Neural cell (in vitro differentiated cells): ENCODE measurements at regions not wholly inside any gene's neighbourhood (a gene's known extent, or its start where the extent isn't known, plus 50 kb on each side); places are given as distances from the start of the nearest gene placed in this dataset.

ENCODE experiments used
- H2AFZ ChIP-seq: fragments of 200-600, 300-800 bp; sonication (generic), shearing (Covaris generic); 2 replicates; pipeline ENCODE4 v1.6.0; 2014; ENCODE audit warnings: low read depth, mild to moderate bottlenecking, antibody characterized with exemption, low read length, moderate library complexity
- H3F3A ChIP-seq: fragments of 200-600 bp; shearing (Covaris generic); 2 replicates; pipeline ENCODE4 v1.6.1; 2016; ENCODE audit warnings: mild to moderate bottlenecking, moderate library complexity, mixed read lengths, antibody characterized with exemption, low read length; ENCODE audit not compliant: insufficient read depth, poor library complexity, severe bottlenecking
- H3K27ac ChIP-seq: fragments of 200-600, 300-800 bp; sonication (generic), shearing (Covaris generic); 2 replicates; pipeline ENCODE4 v1.5.1; 2014; ENCODE audit warnings: mild to moderate bottlenecking, low read length, moderate library complexity
- H3K27me3 ChIP-seq: fragments of 300-800, 200-600 bp; sonication (generic), shearing (Covaris generic); 2 replicates; pipeline ENCODE4 v1.6.0; 2014; ENCODE audit warnings: mild to moderate bottlenecking, low read depth, low read length, moderate library complexity; ENCODE audit not compliant: insufficient read depth
- H3K36me3 ChIP-seq: fragments of 300-800, 200-600 bp; sonication (generic), shearing (Covaris generic); 2 replicates; pipeline ENCODE4 v1.5.1; 2014; ENCODE audit warnings: mild to moderate bottlenecking, antibody characterized with exemption, low read length, moderate library complexity; ENCODE audit not compliant: insufficient read depth
- H3K4me2 ChIP-seq: fragments of 300-800, 200-600 bp; sonication (generic), shearing (Covaris generic); 2 replicates; pipeline ENCODE4 v1.6.0; 2014; ENCODE audit warnings: mild to moderate bottlenecking, low read length
- H3K4me3 ChIP-seq: fragments of 300-800, 200-600 bp; sonication (generic), shearing (Covaris generic); 2 replicates; pipeline ENCODE4 v1.5.1; 2014; ENCODE audit warnings: mild to moderate bottlenecking, low read length, moderate library complexity
- H3K79me2 ChIP-seq: fragments of 200-600 bp; shearing (Covaris generic); replicated peaks from 2 replicates; pipeline ENCODE4 v1.6.0; 2014; ENCODE audit warnings: mild to moderate bottlenecking, low read length, moderate library complexity; ENCODE audit not compliant: insufficient read depth
- H3K9ac ChIP-seq: fragments of 300-800, 200-600 bp; sonication (generic), shearing (Covaris generic); 2 replicates; pipeline ENCODE4 v1.6.1; 2016; ENCODE audit warnings: mild to moderate bottlenecking, low read length, mixed read lengths
- H3K9me2 ChIP-seq: fragments of 200-600 bp; shearing (Covaris generic); 2 replicates; pipeline ENCODE4 v1.6.1; 2016; ENCODE audit warnings: mild to moderate bottlenecking, low read length, mixed read lengths; ENCODE audit not compliant: insufficient read depth
- H3K9me3 ChIP-seq: fragments of 200-600, 300-800 bp; sonication (generic), shearing (Covaris generic); 2 replicates; pipeline ENCODE4 v1.6.1; 2016; ENCODE audit warnings: mild to moderate bottlenecking, mixed run types, low read length, moderate library complexity, mixed read lengths
- H4K20me1 ChIP-seq: fragments of 200-600 bp; shearing (Covaris generic); 2 replicates; pipeline ENCODE4 v1.6.1; 2016; ENCODE audit warnings: mild to moderate bottlenecking, mixed run types; ENCODE audit not compliant: insufficient read depth
- EP300 ChIP-seq: fragments of 450-650 bp; conservative IDR thresholded peaks from 2 replicates; pipeline ENCODE4 v1.6.1; 2014; ENCODE audit warnings: antibody characterized with exemption, mild to moderate bottlenecking, moderate library complexity; ENCODE audit not compliant: poor library complexity, severe bottlenecking
- EZH2 ChIP-seq: fragments of 200-600, 300-800 bp; shearing (Covaris generic), sonication (generic); IDR thresholded peaks from 2 replicates; pipeline ENCODE4 v1.6.1; 2014; ENCODE audit warnings: antibody characterized with exemption, low read length, borderline replicate concordance, mild to moderate bottlenecking; ENCODE audit not compliant: insufficient read depth, poor library complexity, severe bottlenecking
- MXI1 ChIP-seq: fragments of 450-650 bp; conservative IDR thresholded peaks from 2 replicates; pipeline ENCODE4 v1.6.1; 2014; ENCODE audit warnings: antibody characterized with exemption, mild to moderate bottlenecking; ENCODE audit not compliant: poor library complexity, severe bottlenecking
- POLR2AphosphoS5 ChIP-seq: IDR thresholded peaks from 2 replicates; pipeline ENCODE4 v1.6.1; 2012
- RAD21 ChIP-seq: fragments of 450-650 bp; conservative IDR thresholded peaks from 2 replicates; pipeline ENCODE4 v1.6.1; 2014; ENCODE audit warnings: antibody characterized with exemption, mild to moderate bottlenecking, moderate library complexity
- SMC3 ChIP-seq: fragments of 450-650 bp; conservative IDR thresholded peaks from 2 replicates; pipeline ENCODE4 v1.6.1; 2014; ENCODE audit warnings: antibody characterized with exemption, mild to moderate bottlenecking, moderate library complexity; ENCODE audit not compliant: poor library complexity
- TAF1 ChIP-seq: IDR thresholded peaks from 2 replicates; pipeline ENCODE4 v1.6.1; 2012; ENCODE audit warnings: low read depth
- TF ChIP-seq, protein P1 (sequence below): fragments of 450-650 bp; IDR thresholded peaks from 2 replicates; pipeline ENCODE4 v1.5.1; 2014; ENCODE audit warnings: antibody characterized with exemption, mild to moderate bottlenecking, moderate library complexity; ENCODE audit not compliant: poor library complexity, severe bottlenecking
- TF ChIP-seq, protein P2 (sequence below): IDR thresholded peaks from 2 replicates; pipeline ENCODE4 v1.6.1; 2012; ENCODE audit warnings: borderline replicate concordance

DNA sequence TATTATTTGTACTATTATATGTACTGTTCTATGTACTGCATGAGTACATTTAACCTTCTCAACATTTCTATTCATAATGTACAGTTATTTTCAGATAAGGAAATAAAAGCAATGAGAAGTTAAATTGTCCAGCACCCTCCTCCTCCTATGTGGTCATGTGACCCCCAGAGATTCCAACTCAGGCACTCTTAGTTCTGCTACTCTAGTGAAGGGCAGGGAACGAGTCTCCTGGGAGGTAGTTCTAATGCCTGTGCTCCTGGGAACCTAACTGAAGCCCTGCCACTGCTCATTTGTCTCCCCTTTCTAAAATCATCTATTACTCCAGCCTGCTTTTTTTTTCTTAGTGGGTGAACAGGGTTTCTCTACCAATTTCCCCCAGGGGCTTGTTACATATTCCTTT, 105.9 kb upstream of the GPRIN3 start:
- Histone ChIP-seq H3K4me3 (no peak overlapping the region), H3K27me3 (no peaks in the 10 kb centered on the region), H4K20me1 (no peaks in the 10 kb centered on the region), H3K36me3 (no peaks in the 10 kb centered on the region), H3K9ac (no peak overlapping the region), H3K9me3 (no peaks in the 10 kb centered on the region), H3K9me2 (no peaks in the 10 kb centered on the region), H3K27ac (no peak overlapping the region), H3F3A (no peaks in the 10 kb centered on the region), H3K79me2 (no peaks in the 10 kb centered on the region), H2AFZ (no peak overlapping the region), H3K4me2 (no peak overlapping the region)
- TF ChIP-seq RAD21 (no peak), EZH2 (no peak), EP300 (no peak), TAF1 (no peak), MXI1 (no peak), POLR2AphosphoS5 (no peak)
- TF ChIP-seq, protein P1, sequence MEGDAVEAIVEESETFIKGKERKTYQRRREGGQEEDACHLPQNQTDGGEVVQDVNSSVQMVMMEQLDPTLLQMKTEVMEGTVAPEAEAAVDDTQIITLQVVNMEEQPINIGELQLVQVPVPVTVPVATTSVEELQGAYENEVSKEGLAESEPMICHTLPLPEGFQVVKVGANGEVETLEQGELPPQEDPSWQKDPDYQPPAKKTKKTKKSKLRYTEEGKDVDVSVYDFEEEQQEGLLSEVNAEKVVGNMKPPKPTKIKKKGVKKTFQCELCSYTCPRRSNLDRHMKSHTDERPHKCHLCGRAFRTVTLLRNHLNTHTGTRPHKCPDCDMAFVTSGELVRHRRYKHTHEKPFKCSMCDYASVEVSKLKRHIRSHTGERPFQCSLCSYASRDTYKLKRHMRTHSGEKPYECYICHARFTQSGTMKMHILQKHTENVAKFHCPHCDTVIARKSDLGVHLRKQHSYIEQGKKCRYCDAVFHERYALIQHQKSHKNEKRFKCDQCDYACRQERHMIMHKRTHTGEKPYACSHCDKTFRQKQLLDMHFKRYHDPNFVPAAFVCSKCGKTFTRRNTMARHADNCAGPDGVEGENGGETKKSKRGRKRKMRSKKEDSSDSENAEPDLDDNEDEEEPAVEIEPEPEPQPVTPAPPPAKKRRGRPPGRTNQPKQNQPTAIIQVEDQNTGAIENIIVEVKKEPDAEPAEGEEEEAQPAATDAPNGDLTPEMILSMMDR, result no peak
- TF ChIP-seq, protein P2, sequence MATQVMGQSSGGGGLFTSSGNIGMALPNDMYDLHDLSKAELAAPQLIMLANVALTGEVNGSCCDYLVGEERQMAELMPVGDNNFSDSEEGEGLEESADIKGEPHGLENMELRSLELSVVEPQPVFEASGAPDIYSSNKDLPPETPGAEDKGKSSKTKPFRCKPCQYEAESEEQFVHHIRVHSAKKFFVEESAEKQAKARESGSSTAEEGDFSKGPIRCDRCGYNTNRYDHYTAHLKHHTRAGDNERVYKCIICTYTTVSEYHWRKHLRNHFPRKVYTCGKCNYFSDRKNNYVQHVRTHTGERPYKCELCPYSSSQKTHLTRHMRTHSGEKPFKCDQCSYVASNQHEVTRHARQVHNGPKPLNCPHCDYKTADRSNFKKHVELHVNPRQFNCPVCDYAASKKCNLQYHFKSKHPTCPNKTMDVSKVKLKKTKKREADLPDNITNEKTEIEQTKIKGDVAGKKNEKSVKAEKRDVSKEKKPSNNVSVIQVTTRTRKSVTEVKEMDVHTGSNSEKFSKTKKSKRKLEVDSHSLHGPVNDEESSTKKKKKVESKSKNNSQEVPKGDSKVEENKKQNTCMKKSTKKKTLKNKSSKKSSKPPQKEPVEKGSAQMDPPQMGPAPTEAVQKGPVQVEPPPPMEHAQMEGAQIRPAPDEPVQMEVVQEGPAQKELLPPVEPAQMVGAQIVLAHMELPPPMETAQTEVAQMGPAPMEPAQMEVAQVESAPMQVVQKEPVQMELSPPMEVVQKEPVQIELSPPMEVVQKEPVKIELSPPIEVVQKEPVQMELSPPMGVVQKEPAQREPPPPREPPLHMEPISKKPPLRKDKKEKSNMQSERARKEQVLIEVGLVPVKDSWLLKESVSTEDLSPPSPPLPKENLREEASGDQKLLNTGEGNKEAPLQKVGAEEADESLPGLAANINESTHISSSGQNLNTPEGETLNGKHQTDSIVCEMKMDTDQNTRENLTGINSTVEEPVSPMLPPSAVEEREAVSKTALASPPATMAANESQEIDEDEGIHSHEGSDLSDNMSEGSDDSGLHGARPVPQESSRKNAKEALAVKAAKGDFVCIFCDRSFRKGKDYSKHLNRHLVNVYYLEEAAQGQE, result no peak

DNA sequence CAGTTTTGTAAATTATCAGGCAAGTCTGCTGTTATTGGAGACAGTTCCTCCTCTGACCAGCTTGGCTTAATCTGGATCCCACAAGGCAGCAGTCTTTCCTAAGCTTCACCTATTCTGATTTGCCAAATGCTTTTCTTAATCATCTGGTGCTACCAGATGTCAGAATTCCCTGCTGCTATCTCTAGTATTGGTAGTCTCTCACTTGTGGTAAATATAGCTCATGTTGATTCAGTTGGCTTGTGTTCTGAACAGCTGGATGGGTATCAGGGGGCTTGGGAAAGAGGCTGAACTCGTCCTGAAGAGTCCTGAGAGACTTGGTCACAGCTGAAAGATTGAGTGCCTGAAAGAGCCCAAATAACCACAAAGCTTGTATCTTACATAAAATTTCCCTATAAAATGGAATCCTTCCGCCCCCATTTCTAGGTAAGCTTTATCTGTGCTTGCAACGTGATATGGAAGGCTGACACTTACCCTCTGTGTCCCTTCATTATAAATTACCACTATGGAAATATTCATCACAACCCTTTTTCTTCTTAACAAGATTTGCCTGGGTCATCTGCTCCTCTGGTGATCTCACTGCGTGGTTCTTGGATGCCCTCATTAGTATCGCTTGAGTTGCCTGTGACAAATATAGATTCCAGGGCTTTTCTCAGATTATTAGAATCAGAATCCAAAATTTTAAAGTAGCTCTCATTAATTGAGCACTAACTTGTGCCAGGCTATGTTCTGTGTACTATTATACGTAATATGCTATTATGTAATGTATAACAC, 104.1 kb upstream of the GPRIN3 start:
- H4K20me1 ChIP-seq, result no peaks in the 10 kb centered on the region
- H3K9me3 ChIP-seq, result no peaks in the 10 kb centered on the region
- H3F3A ChIP-seq, result no peaks in the 10 kb centered on the region
- H3K4me2 ChIP-seq, result no peak overlapping the region
- no peak overlapping the region for H3K4me3 ChIP-seq
- TF ChIP-seq MXI1 (no peak), RAD21 (no peak), EZH2 (no peak), POLR2AphosphoS5 (no peak), SMC3 (no peak), TAF1 (no peak), EP300 (no peak)
- TF ChIP-seq, protein P1, result no peak
- TF ChIP-seq, protein P2, result no peak
- H3K79me2 ChIP-seq, result no peaks in the 10 kb centered on the region
- H3K27ac ChIP-seq, result no peak overlapping the region
- H3K36me3 ChIP-seq, result no peaks in the 10 kb centered on the region
- no peaks in the 10 kb centered on the region for H3K27me3 ChIP-seq
- H3K9me2 ChIP-seq, result no peaks in the 10 kb centered on the region
- H3K9ac ChIP-seq, result no peak overlapping the region
- no peak overlapping the region for H2AFZ ChIP-seq
